AG09309 (cell line): ENCODE measurements at regions not wholly inside any gene's neighbourhood (a gene's known extent, or its start where the extent isn't known, plus 50 kb on each side); places are given as distances from the start of the nearest gene placed in this dataset.

ENCODE experiments used
- DNase-seq: peaks from one replicate; pipeline ENCODE4 v3.0.0-alpha.2; 2010; ENCODE audit warnings: low read depth
- H3K4me3 ChIP-seq: 2 replicates; pipeline ENCODE4 v1.5.1; 2011; ENCODE audit warnings: mild to moderate bottlenecking, low read depth, low read length, moderate library complexity; ENCODE audit not compliant: control insufficient read depth
- CTCF ChIP-seq: IDR thresholded peaks from 2 replicates; pipeline ENCODE4 v1.5.1; 2011; ENCODE audit warnings: mild to moderate bottlenecking, low read depth, low read length, inconsistent platforms; ENCODE audit not compliant: insufficient read depth, control insufficient read depth; ENCODE audit errors: missing control alignments

GRCh38 chr16:35733278-35733965, 2274.0 kb downstream of the TP53TG3F start:
- H3K4me3 ChIP-seq, result no peak overlapping the region
- no peak for DNase-seq
- TF ChIP-seq CTCF, result no peak

- no peak for DNase-seq
- no peak overlapping the region for H3K4me3 ChIP-seq
- no peak for TF ChIP-seq CTCF
These were observed 2274.7 kb downstream of the TP53TG3F start for GRCh38 chr16:35733971-35734702.

GRCh38 chr16:35734728-35735402, 2275.5 kb downstream of the TP53TG3F start:
- H3K4me3 ChIP-seq, result no peak overlapping the region
- no peak for DNase-seq
- TF ChIP-seq CTCF, result no peak

GRCh38 chr16:35735403-35736251, 2276.2 kb downstream of the TP53TG3F start:
- TF ChIP-seq CTCF, result no peak
- no peak overlapping the region for H3K4me3 ChIP-seq
- no peak for DNase-seq

GRCh38 chr16:35736546-35736945, 2277.1 kb downstream of the TP53TG3F start:
- no peak for TF ChIP-seq CTCF

GRCh38 chr16:35737076-35737475, 2277.7 kb downstream of the TP53TG3F start:
- TF ChIP-seq CTCF, result no peak
- DNase-seq, result no peak
- H3K4me3 ChIP-seq, result no peak overlapping the region

More at GRCh38 chr16:35736546-35736945, 2277.1 kb downstream of the TP53TG3F start:
- H3K4me3 ChIP-seq, result no peak overlapping the region
- no peak for DNase-seq
